Neural cell (in vitro differentiated cells): ENCODE measurements at regions not wholly inside any gene's neighbourhood (a gene's known extent, or its start where the extent isn't known, plus 50 kb on each side); places are given as distances from the start of the nearest gene placed in this dataset.

Experiments
- EP300 ChIP-seq: fragments of 450-650 bp; conservative IDR thresholded peaks from 2 replicates; pipeline ENCODE4 v1.6.1; 2014; ENCODE audit warnings: antibody characterized with exemption, mild to moderate bottlenecking, moderate library complexity; ENCODE audit not compliant: poor library complexity, severe bottlenecking
- EZH2 ChIP-seq: fragments of 200-600, 300-800 bp; shearing (Covaris generic), sonication (generic); IDR thresholded peaks from 2 replicates; pipeline ENCODE4 v1.6.1; 2014; ENCODE audit warnings: antibody characterized with exemption, low read length, borderline replicate concordance, mild to moderate bottlenecking; ENCODE audit not compliant: insufficient read depth, poor library complexity, severe bottlenecking
- MXI1 ChIP-seq: fragments of 450-650 bp; conservative IDR thresholded peaks from 2 replicates; pipeline ENCODE4 v1.6.1; 2014; ENCODE audit warnings: antibody characterized with exemption, mild to moderate bottlenecking; ENCODE audit not compliant: poor library complexity, severe bottlenecking
- POLR2AphosphoS5 ChIP-seq: IDR thresholded peaks from 2 replicates; pipeline ENCODE4 v1.6.1; 2012
- RAD21 ChIP-seq: fragments of 450-650 bp; conservative IDR thresholded peaks from 2 replicates; pipeline ENCODE4 v1.6.1; 2014; ENCODE audit warnings: antibody characterized with exemption, mild to moderate bottlenecking, moderate library complexity
- TAF1 ChIP-seq: IDR thresholded peaks from 2 replicates; pipeline ENCODE4 v1.6.1; 2012; ENCODE audit warnings: low read depth
- TF ChIP-seq, protein P1 (sequence below): fragments of 450-650 bp; IDR thresholded peaks from 2 replicates; pipeline ENCODE4 v1.5.1; 2014; ENCODE audit warnings: antibody characterized with exemption, mild to moderate bottlenecking, moderate library complexity; ENCODE audit not compliant: poor library complexity, severe bottlenecking
- TF ChIP-seq, protein P2 (sequence below): IDR thresholded peaks from 2 replicates; pipeline ENCODE4 v1.6.1; 2012; ENCODE audit warnings: borderline replicate concordance

DNA sequence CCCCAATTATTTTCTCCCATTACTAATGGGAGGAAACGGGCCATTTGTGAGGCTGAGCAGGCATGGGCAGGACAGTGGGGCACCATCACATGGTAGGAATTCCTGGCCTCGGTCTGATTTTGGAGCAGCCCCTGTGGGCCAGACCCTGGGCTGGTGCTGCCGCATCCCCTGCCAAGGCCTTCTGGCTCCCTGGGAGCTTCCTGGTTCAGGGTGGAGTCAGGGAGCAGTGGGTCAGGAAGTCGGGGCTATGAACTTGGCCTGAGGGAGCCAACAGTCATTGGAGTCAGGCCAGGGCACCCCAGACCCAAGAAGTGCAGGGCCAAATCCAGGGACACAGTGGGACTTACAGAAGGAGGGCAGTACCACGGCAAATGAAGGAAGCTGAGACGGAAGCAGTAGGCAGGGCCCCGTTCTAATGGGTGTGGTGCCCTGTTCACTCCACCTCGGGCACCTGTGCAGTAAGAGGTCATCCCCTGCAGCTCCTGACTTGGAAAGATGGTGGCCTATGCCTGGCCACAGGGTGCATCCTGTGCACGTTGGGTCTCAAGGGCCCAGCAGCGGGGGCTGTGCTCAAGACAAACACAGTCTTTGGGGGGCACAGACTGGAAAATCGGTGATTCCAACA lies 328.1 kb downstream of the SMAD2 start:
- TF ChIP-seq, protein P1, sequence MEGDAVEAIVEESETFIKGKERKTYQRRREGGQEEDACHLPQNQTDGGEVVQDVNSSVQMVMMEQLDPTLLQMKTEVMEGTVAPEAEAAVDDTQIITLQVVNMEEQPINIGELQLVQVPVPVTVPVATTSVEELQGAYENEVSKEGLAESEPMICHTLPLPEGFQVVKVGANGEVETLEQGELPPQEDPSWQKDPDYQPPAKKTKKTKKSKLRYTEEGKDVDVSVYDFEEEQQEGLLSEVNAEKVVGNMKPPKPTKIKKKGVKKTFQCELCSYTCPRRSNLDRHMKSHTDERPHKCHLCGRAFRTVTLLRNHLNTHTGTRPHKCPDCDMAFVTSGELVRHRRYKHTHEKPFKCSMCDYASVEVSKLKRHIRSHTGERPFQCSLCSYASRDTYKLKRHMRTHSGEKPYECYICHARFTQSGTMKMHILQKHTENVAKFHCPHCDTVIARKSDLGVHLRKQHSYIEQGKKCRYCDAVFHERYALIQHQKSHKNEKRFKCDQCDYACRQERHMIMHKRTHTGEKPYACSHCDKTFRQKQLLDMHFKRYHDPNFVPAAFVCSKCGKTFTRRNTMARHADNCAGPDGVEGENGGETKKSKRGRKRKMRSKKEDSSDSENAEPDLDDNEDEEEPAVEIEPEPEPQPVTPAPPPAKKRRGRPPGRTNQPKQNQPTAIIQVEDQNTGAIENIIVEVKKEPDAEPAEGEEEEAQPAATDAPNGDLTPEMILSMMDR = no peak
- TF ChIP-seq TAF1 (no peak), EZH2 (no peak), EP300 (no peak), POLR2AphosphoS5 (no peak), MXI1 (no peak), RAD21 (no peak)
- TF ChIP-seq, protein P2, sequence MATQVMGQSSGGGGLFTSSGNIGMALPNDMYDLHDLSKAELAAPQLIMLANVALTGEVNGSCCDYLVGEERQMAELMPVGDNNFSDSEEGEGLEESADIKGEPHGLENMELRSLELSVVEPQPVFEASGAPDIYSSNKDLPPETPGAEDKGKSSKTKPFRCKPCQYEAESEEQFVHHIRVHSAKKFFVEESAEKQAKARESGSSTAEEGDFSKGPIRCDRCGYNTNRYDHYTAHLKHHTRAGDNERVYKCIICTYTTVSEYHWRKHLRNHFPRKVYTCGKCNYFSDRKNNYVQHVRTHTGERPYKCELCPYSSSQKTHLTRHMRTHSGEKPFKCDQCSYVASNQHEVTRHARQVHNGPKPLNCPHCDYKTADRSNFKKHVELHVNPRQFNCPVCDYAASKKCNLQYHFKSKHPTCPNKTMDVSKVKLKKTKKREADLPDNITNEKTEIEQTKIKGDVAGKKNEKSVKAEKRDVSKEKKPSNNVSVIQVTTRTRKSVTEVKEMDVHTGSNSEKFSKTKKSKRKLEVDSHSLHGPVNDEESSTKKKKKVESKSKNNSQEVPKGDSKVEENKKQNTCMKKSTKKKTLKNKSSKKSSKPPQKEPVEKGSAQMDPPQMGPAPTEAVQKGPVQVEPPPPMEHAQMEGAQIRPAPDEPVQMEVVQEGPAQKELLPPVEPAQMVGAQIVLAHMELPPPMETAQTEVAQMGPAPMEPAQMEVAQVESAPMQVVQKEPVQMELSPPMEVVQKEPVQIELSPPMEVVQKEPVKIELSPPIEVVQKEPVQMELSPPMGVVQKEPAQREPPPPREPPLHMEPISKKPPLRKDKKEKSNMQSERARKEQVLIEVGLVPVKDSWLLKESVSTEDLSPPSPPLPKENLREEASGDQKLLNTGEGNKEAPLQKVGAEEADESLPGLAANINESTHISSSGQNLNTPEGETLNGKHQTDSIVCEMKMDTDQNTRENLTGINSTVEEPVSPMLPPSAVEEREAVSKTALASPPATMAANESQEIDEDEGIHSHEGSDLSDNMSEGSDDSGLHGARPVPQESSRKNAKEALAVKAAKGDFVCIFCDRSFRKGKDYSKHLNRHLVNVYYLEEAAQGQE = no peak
